ENCODE measurements at regions not wholly inside any gene's neighbourhood (a gene's known extent, or its start where the extent isn't known, plus 50 kb on each side); places are given as distances from the start of the nearest gene placed in this dataset.

GRCh38 chr1:70656361-70656760 lies 245.3 kb downstream of the CTH start:
- Histone ChIP-seq H3K36me3 (no peaks in the 10 kb centered on the region), H4K20me1 (no peaks in the 10 kb centered on the region), H3K4me1 (no peaks in the 10 kb centered on the region), H3K9ac (no peak overlapping the region), H3K27me3 (no peaks in the 10 kb centered on the region), H3K4me2 (no peak overlapping the region), H3K4me3 (no peak overlapping the region), H3K27ac (no peak overlapping the region), H3K9me3 (no peaks in the 10 kb centered on the region)
- TF ChIP-seq Cebpa-rat (IDR thresholded peaks at IDR 0.05): no peak

- no peak overlapping the region for H3K4me2 ChIP-seq
- H3K4me3 ChIP-seq: no peak overlapping the region
- no peaks in the 10 kb centered on the region for H3K36me3 ChIP-seq
- H3K27ac ChIP-seq: no peak overlapping the region
- no peak for TF ChIP-seq Cebpa-rat (IDR thresholded peaks at IDR 0.05)
- H3K27me3 ChIP-seq: no peaks in the 10 kb centered on the region
- H3K9ac ChIP-seq: no peak overlapping the region
- no peaks in the 10 kb centered on the region for H4K20me1 ChIP-seq
- H3K4me1 ChIP-seq: no peaks in the 10 kb centered on the region
- no peaks in the 10 kb centered on the region for H3K9me3 ChIP-seq
These were observed 248.8 kb downstream of the CTH start for GRCh38 chr1:70659891-70660290.

- Histone ChIP-seq H3K4me3 (no peak overlapping the region), H4K20me1 (no peaks in the 10 kb centered on the region), H3K9ac (no peak overlapping the region), H3K36me3 (no peaks in the 10 kb centered on the region), H3K27me3 (no peaks in the 10 kb centered on the region), H3K4me2 (no peak overlapping the region), H3K27ac (no peak overlapping the region), H3K9me3 (no peaks in the 10 kb centered on the region), H3K4me1 (no peaks in the 10 kb centered on the region)
- no peak for TF ChIP-seq Cebpa-rat (IDR thresholded peaks at IDR 0.05)
These were observed 255.5 kb downstream of the CTH start for GRCh38 chr1:70666381-70667140.

- TF ChIP-seq Cebpa-rat (IDR thresholded peaks at IDR 0.05): no peak
- Histone ChIP-seq H4K20me1 (no peaks in the 10 kb centered on the region), H3K27ac (no peak overlapping the region), H3K9me3 (no peaks in the 10 kb centered on the region), H3K9ac (no peak overlapping the region), H3K4me1 (no peaks in the 10 kb centered on the region), H3K27me3 (no peaks in the 10 kb centered on the region), H3K36me3 (no peaks in the 10 kb centered on the region), H3K4me3 (no peak overlapping the region), H3K4me2 (no peak overlapping the region)
These were observed 256.6 kb downstream of the CTH start for GRCh38 chr1:70667494-70668170.

- Histone ChIP-seq H3K36me3 (no peaks in the 10 kb centered on the region), H3K27me3 (no peaks in the 10 kb centered on the region), H3K4me2 (no peak overlapping the region), H3K9me3 (no peaks in the 10 kb centered on the region), H4K20me1 (no peaks in the 10 kb centered on the region), H3K4me1 (peaks cover 13% of the 10 kb centered on the region), H3K4me3 (no peak overlapping the region), H3K27ac (no peak overlapping the region), H3K9ac (no peak overlapping the region)
- no peak for TF ChIP-seq Cebpa-rat (IDR thresholded peaks at IDR 0.05)
These were observed 259.9 kb downstream of the CTH start for GRCh38 chr1:70671006-70671405.

- peaks cover 17% of the 10 kb centered on the region for H3K4me1 ChIP-seq
- H3K9me3 ChIP-seq: no peaks in the 10 kb centered on the region
- H3K9ac ChIP-seq: no peak overlapping the region
- H3K27me3 ChIP-seq: no peaks in the 10 kb centered on the region
- H3K4me3 ChIP-seq: no peak overlapping the region
- H3K27ac ChIP-seq: no peak overlapping the region
- no peak for TF ChIP-seq Cebpa-rat (IDR thresholded peaks at IDR 0.05)
- H4K20me1 ChIP-seq: no peaks in the 10 kb centered on the region
- H3K4me2 ChIP-seq: no peak overlapping the region
- no peaks in the 10 kb centered on the region for H3K36me3 ChIP-seq
These were observed 261.4 kb downstream of the CTH start for GRCh38 chr1:70672442-70672888.

GRCh38 chr1:70674941-70675685 lies 264.0 kb downstream of the CTH start:
- no peaks in the 10 kb centered on the region for H3K36me3 ChIP-seq
- H3K27me3 ChIP-seq: no peaks in the 10 kb centered on the region
- H3K9ac ChIP-seq: no peak overlapping the region
- H3K9me3 ChIP-seq: no peaks in the 10 kb centered on the region
- no peak overlapping the region for H3K4me3 ChIP-seq
- H4K20me1 ChIP-seq: no peaks in the 10 kb centered on the region
- H3K4me2 ChIP-seq: peak overlapping the region; percentile 67
- no peak for TF ChIP-seq Cebpa-rat (IDR thresholded peaks at IDR 0.05)
- H3K4me1 ChIP-seq: peaks cover 17% of the 10 kb centered on the region
- no peak overlapping the region for H3K27ac ChIP-seq

GRCh38 chr1:70675737-70676156 lies 264.7 kb downstream of the CTH start:
- TF ChIP-seq Cebpa-rat (IDR thresholded peaks at IDR 0.05): no peak
- Histone ChIP-seq H4K20me1 (no peaks in the 10 kb centered on the region), H3K27me3 (no peaks in the 10 kb centered on the region), H3K9ac (no peak overlapping the region), H3K4me3 (no peak overlapping the region), H3K36me3 (no peaks in the 10 kb centered on the region), H3K4me1 (peaks cover 17% of the 10 kb centered on the region), H3K4me2 (peak overlapping the region; percentile 67), H3K27ac (no peak overlapping the region), H3K9me3 (no peaks in the 10 kb centered on the region)

- H3K27me3 ChIP-seq: no peaks in the 10 kb centered on the region
- no peaks in the 10 kb centered on the region for H3K36me3 ChIP-seq
- H3K9ac ChIP-seq: no peak overlapping the region
- H3K4me2 ChIP-seq: no peak overlapping the region
- no peak for TF ChIP-seq Cebpa-rat (IDR thresholded peaks at IDR 0.05)
- H3K27ac ChIP-seq: no peak overlapping the region
- no peaks in the 10 kb centered on the region for H3K9me3 ChIP-seq
- no peaks in the 10 kb centered on the region for H4K20me1 ChIP-seq
- H3K4me3 ChIP-seq: no peak overlapping the region
- no peaks in the 10 kb centered on the region for H3K4me1 ChIP-seq
These were observed 274.5 kb downstream of the CTH start for GRCh38 chr1:70685300-70686286.

All from BLaER1 (cell line).